Left ventricle myocardium inferior (tissue), 1 donor: ENCODE measurements at regions not wholly inside any gene's neighbourhood (a gene's known extent, or its start where the extent isn't known, plus 50 kb on each side); places are given as distances from the start of the nearest gene placed in this dataset.

Source experiments
- DNase-seq: peaks from one replicate; pipeline ENCODE4 v3.0.0-alpha.2; 2020
- H3K27ac ChIP-seq: fragments of 200-600 bp; replicated peaks from 2 replicates; pipeline ENCODE4 v1.8.0; 2021
- H3K27me3 ChIP-seq: fragments of 200-600 bp; 2 replicates; pipeline ENCODE4 v1.8.0; 2021; ENCODE audit warnings: low read depth
- H3K36me3 ChIP-seq: fragments of 200-600 bp; 2 replicates; pipeline ENCODE4 v1.8.0; 2021
- H3K4me1 ChIP-seq: fragments of 200-600 bp; 2 replicates; pipeline ENCODE4 v1.8.0; 2021
- H3K4me3 ChIP-seq: fragments of 200-600 bp; 2 replicates; pipeline ENCODE4 v1.8.0; 2021; ENCODE audit warnings: mild to moderate bottlenecking, moderate library complexity
- H3K9me3 ChIP-seq: fragments of 200-600 bp; replicated peaks from 2 replicates; pipeline ENCODE4 v1.8.0; 2021
- CTCF ChIP-seq: fragments of 200-600 bp; IDR thresholded peaks from 2 replicates; pipeline ENCODE4 v1.8.0; 2021; ENCODE audit warnings: antibody characterized with exemption, mild to moderate bottlenecking, borderline replicate concordance
- intact Hi-C: fragments of 100-400 bp; cut with micrococcal nuclease; formaldehyde crosslinking; loops from one replicate; pipeline ENCODE4 v1.11.0; 2022
- donor health status: DM: no; HTN: yes; CAD: no; lungs with severe emphysema.

GRCh38 chr9:107223381-107223780 is 59.7 kb upstream of the RAD23B start:
- TF ChIP-seq CTCF: no peak
- DNase-seq: no peak
- Histone ChIP-seq H3K27me3 (peaks cover 8% of the 10 kb centered on the region), H3K27ac (no peak overlapping the region), H3K9me3 (no peaks in the 10 kb centered on the region), H3K36me3 (no peaks in the 10 kb centered on the region), H3K4me3 (no peak overlapping the region), H3K4me1 (no peaks in the 10 kb centered on the region)
- intact Hi-C loops: no loop called here

GRCh38 chr9:107224252-107224651 is 58.8 kb upstream of the RAD23B start:
- no peak overlapping the region for H3K27ac ChIP-seq
- intact Hi-C loops: no loop called here
- TF ChIP-seq CTCF: no peak

GRCh38 chr9:107226421-107226820 is 56.7 kb upstream of the RAD23B start:
- intact Hi-C loops: no loop called here
- no peak overlapping the region for H3K4me3 ChIP-seq
- no peaks in the 10 kb centered on the region for H3K4me1 ChIP-seq
- H3K27me3 ChIP-seq: peaks cover 10% of the 10 kb centered on the region
- no peaks in the 10 kb centered on the region for H3K36me3 ChIP-seq
- no peaks in the 10 kb centered on the region for H3K9me3 ChIP-seq
- TF ChIP-seq CTCF: no peak
- no peak overlapping the region for H3K27ac ChIP-seq
- no peak for DNase-seq

More at GRCh38 chr9:107224252-107224651, 58.8 kb upstream of the RAD23B start:
- H3K36me3 ChIP-seq: no peaks in the 10 kb centered on the region
- H3K27me3 ChIP-seq: peaks cover 10% of the 10 kb centered on the region
- H3K9me3 ChIP-seq: no peaks in the 10 kb centered on the region
- no peaks in the 10 kb centered on the region for H3K4me1 ChIP-seq
- H3K4me3 ChIP-seq: no peak overlapping the region
- no peak for DNase-seq

- intact Hi-C loops: no loop called here
- DNase-seq: no peak
- Histone ChIP-seq H3K27ac (no peak overlapping the region), H3K4me3 (no peak overlapping the region), H3K27me3 (peaks cover 10% of the 10 kb centered on the region), H3K4me1 (no peaks in the 10 kb centered on the region), H3K36me3 (no peaks in the 10 kb centered on the region), H3K9me3 (no peaks in the 10 kb centered on the region)
- TF ChIP-seq CTCF: no peak
Observed at GRCh38 chr9:107227774-107228173, 55.3 kb upstream of the RAD23B start.

- no peak for TF ChIP-seq CTCF
- Histone ChIP-seq H3K4me1 (no peaks in the 10 kb centered on the region), H3K9me3 (no peaks in the 10 kb centered on the region), H3K4me3 (no peak overlapping the region), H3K27ac (no peak overlapping the region), H3K27me3 (peaks cover 10% of the 10 kb centered on the region), H3K36me3 (no peaks in the 10 kb centered on the region)
- no peak for DNase-seq
- intact Hi-C loops: no loop called here
Observed at GRCh38 chr9:107228496-107229039, 54.5 kb upstream of the RAD23B start.
